ENCODE measurements at regions not wholly inside any gene's neighbourhood (a gene's known extent, or its start where the extent isn't known, plus 50 kb on each side); places are given as distances from the start of the nearest gene placed in this dataset.

DNA sequence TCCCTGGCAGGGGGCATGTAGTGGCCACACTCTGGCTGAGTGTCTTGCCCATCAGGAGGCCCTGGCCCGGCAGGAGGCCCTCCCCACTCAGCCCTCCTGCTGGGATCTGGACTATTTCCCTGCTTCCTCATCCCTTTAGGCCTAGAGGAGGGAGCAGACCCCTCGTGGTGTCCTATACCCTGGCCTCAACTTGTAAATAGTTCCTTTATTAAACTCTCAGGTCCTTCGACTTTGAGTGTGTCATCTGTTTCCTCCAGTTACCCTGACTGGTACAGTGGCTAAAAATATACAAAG, 166.7 kb upstream of the GLI2 start:
- no peak overlapping the region for H2AFZ ChIP-seq (ENCODE audit: low read length)
- no peaks in the 10 kb centered on the region for H3K4me1 ChIP-seq (ENCODE audit: insufficient read depth, low read length)
- H3K4me3 Mint-ChIP-seq, result no peak overlapping the region
- H3K9me3 Mint-ChIP-seq, result no peaks in the 10 kb centered on the region; a peak in 1 of 5 replicates
- H3K79me1 ChIP-seq (ENCODE audit: insufficient read depth, low read depth, low read length, poor library complexity, severe bottlenecking), result no peaks in the 10 kb centered on the region
- no peak overlapping the region for H3K9ac ChIP-seq (ENCODE audit: extremely low read depth, insufficient read length, low read length)
- H3K27ac Mint-ChIP-seq, result no peak overlapping the region
- no peak overlapping the region for H3K23ac ChIP-seq (ENCODE audit: insufficient read length, low read depth, low read length)
- H4K20me1 ChIP-seq (ENCODE audit: control insufficient read depth, insufficient read depth, insufficient read length), result no peaks in the 10 kb centered on the region
- no peak overlapping the region for H3K56ac ChIP-seq (ENCODE audit: insufficient read length, low read depth, low read length)
- H3K4me1 Mint-ChIP-seq, result peaks cover 7 to 23% of the 10 kb centered on the region in 2 experiments
- H3K14ac ChIP-seq (ENCODE audit: insufficient read depth, low read length), result no peak overlapping the region
- H3K27ac ChIP-seq (ENCODE audit: insufficient read length, low read depth, low read length), result no peak overlapping the region
- H2BK5ac ChIP-seq (ENCODE audit: insufficient read length, low read length), result no peak overlapping the region
- no CpG with 5 or more reads among the region's 3 CpGs for WGBS (ENCODE audit: extremely low coverage, insufficient read length, low lambda C conversion rate)
- no peak overlapping the region for H4K91ac ChIP-seq (ENCODE audit: insufficient read length, low read depth, low read length)
- no peak overlapping the region for H2BK120ac ChIP-seq (ENCODE audit: low read depth, low read length, poor library complexity, severe bottlenecking)
- no peak overlapping the region for H2AK5ac ChIP-seq (ENCODE audit: insufficient read length, low read length)
- no peak overlapping the region for H3K18ac ChIP-seq (ENCODE audit: insufficient read length, low read depth, low read length)
- H3K4me2 ChIP-seq (ENCODE audit: insufficient read depth, insufficient read length, low read length), result no peak overlapping the region
- TF ChIP-seq, protein P1, sequence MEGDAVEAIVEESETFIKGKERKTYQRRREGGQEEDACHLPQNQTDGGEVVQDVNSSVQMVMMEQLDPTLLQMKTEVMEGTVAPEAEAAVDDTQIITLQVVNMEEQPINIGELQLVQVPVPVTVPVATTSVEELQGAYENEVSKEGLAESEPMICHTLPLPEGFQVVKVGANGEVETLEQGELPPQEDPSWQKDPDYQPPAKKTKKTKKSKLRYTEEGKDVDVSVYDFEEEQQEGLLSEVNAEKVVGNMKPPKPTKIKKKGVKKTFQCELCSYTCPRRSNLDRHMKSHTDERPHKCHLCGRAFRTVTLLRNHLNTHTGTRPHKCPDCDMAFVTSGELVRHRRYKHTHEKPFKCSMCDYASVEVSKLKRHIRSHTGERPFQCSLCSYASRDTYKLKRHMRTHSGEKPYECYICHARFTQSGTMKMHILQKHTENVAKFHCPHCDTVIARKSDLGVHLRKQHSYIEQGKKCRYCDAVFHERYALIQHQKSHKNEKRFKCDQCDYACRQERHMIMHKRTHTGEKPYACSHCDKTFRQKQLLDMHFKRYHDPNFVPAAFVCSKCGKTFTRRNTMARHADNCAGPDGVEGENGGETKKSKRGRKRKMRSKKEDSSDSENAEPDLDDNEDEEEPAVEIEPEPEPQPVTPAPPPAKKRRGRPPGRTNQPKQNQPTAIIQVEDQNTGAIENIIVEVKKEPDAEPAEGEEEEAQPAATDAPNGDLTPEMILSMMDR (conservative IDR thresholded peaks at IDR 0.05), result no peak
- no peak overlapping the region for H3T11ph ChIP-seq (ENCODE audit: low read length)
- no peak overlapping the region for H2BK20ac ChIP-seq (ENCODE audit: low read depth, low read length, poor library complexity, severe bottlenecking)
- no peak overlapping the region for H2BK12ac ChIP-seq (ENCODE audit: insufficient read length, low read depth, low read length)
- DNase-seq, result no peak
- H3K9me3 ChIP-seq (ENCODE audit: control insufficient read depth, low read depth, low read length), result no peaks in the 10 kb centered on the region
- H4K8ac ChIP-seq (replicated peaks; ENCODE audit: insufficient read length, low read depth, low read length), result no peak overlapping the region
- peaks cover 7% of the 10 kb centered on the region; the same call in 1 of the 2 replicates for H3K27me3 ChIP-seq (ENCODE audit: insufficient read depth, low read length)
- no peaks in the 10 kb centered on the region for H3K79me2 ChIP-seq (ENCODE audit: insufficient read depth, low read length)
- H4K5ac ChIP-seq (ENCODE audit: insufficient read length, low read depth, low read length), result no peak overlapping the region
- H3K4ac ChIP-seq (ENCODE audit: low read depth, low read length), result no peak overlapping the region
- no peak overlapping the region for H2BK15ac ChIP-seq (ENCODE audit: low read depth, low read length)
- no peaks in the 10 kb centered on the region for H3K36me3 Mint-ChIP-seq (ENCODE audit: insufficient read depth in 1 of 3, low read depth in 3 of 3)
- H3K27me3 Mint-ChIP-seq (ENCODE audit: low read depth), result peaks cover 92% of the 10 kb centered on the region
- no peaks in the 10 kb centered on the region for H3K23me2 ChIP-seq (ENCODE audit: insufficient read length, low read depth, low read length, poor library complexity, severe bottlenecking)

Measured in H9 (cell line).